ENCODE measurements at regions not wholly inside any gene's neighbourhood (a gene's known extent, or its start where the extent isn't known, plus 50 kb on each side); places are given as distances from the start of the nearest gene placed in this dataset.

DNA sequence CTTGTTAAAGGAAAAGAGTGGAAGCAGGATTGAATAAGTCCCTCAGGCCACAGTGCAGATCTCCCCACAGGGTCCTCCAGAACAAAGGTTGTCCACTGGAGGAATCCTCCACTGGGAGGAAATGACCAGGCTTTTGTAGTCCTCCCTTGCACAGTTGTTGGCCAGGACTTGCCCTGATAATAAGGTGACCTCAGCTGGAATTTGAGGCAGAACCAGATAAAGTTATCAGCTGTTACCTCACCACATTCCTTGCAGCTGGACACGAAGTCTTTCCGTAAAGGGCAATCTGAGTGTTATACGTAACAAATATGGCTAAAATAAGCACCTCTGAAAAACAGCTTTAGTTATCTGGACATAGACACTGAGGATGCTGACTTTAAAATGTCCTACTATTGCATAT is 83.5 kb upstream of the NAALADL2 start:
- H3K36me3 Mint-ChIP-seq (ENCODE audit: low read depth), result peaks cover 18% of the 10 kb centered on the region
- peak overlapping the region; percentile 78 for H3K27ac Mint-ChIP-seq
- H3K4me1 Mint-ChIP-seq (ENCODE audit: low read depth), result peaks cover 34% of the 10 kb centered on the region
- H3K27me3 Mint-ChIP-seq (ENCODE audit: insufficient read depth), result no peaks in the 10 kb centered on the region; the same call in 1 of the 2 replicates
- DNase-seq, result no peak
- TF ChIP-seq, protein P1, sequence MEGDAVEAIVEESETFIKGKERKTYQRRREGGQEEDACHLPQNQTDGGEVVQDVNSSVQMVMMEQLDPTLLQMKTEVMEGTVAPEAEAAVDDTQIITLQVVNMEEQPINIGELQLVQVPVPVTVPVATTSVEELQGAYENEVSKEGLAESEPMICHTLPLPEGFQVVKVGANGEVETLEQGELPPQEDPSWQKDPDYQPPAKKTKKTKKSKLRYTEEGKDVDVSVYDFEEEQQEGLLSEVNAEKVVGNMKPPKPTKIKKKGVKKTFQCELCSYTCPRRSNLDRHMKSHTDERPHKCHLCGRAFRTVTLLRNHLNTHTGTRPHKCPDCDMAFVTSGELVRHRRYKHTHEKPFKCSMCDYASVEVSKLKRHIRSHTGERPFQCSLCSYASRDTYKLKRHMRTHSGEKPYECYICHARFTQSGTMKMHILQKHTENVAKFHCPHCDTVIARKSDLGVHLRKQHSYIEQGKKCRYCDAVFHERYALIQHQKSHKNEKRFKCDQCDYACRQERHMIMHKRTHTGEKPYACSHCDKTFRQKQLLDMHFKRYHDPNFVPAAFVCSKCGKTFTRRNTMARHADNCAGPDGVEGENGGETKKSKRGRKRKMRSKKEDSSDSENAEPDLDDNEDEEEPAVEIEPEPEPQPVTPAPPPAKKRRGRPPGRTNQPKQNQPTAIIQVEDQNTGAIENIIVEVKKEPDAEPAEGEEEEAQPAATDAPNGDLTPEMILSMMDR (IDR thresholded peaks at IDR 0.05), result no peak
- peaks cover 10% of the 10 kb centered on the region; the same call in 1 of the 2 replicates for H3K9me3 Mint-ChIP-seq
- peak overlapping the region; percentile 27; the same call in 1 of the 2 replicates for H3K4me3 Mint-ChIP-seq

DNA sequence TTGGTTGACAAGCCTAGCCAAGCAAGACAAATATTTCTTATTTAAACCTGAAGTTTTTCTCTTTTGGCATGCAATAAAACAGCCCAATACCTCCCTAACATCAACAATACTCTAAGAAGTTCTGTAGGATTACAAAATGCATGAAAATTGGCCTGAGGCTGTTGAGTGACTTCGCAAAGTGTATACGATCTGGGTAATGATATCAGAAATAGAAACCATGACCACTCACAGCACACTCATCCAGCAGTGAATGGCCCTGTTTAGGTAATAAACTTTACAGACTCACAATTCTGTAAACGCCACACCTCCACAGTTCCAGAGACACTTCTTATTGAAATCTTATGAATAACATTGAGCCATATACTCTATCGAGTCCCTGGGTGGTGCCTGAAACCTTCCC is 83.0 kb upstream of the NAALADL2 start:
- DNase-seq, result peak; percentile 75
- Mint-ChIP-seq H3K36me3 (ENCODE audit: low read depth) (peaks cover 23% of the 10 kb centered on the region), H3K9me3 (peaks cover 10% of the 10 kb centered on the region; the same call in 1 of the 2 replicates), H3K27ac (peak overlapping the region; percentile 78), H3K27me3 (ENCODE audit: insufficient read depth) (no peaks in the 10 kb centered on the region; the same call in 1 of the 2 replicates), H3K4me3 (peak overlapping the region; percentile 27; the same call in 1 of the 2 replicates), H3K4me1 (ENCODE audit: low read depth) (peaks cover 34% of the 10 kb centered on the region)
- TF ChIP-seq, protein P1 (IDR thresholded peaks at IDR 0.05), result no peak

DNA sequence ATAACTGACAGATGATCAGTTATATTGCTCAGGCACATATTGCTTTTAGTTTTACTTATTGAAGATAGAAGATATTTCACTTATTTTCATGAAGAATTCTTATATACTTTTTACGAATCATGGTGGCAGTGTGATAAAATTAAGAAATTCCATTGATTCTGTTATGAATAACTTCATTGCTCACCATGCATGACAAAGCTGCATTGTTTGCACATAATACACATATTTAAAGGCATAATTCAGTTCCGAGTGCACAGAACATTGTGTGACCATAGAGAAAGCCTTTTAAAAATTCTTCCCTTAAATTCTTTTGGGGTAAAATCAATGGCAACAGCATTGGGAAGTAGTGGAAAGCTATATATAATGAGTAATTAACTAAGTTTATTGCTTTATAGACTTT is 82.5 kb upstream of the NAALADL2 start:
- TF ChIP-seq, protein P1 (IDR thresholded peaks at IDR 0.05), result no peak
- Mint-ChIP-seq H3K27ac (peak overlapping the region; percentile 78), H3K4me1 (ENCODE audit: low read depth) (peaks cover 34% of the 10 kb centered on the region), H3K9me3 (peaks cover 10% of the 10 kb centered on the region; the same call in 1 of the 2 replicates), H3K4me3 (peak overlapping the region; percentile 27; the same call in 1 of the 2 replicates), H3K27me3 (ENCODE audit: insufficient read depth) (no peaks in the 10 kb centered on the region; the same call in 1 of the 2 replicates), H3K36me3 (ENCODE audit: low read depth) (peaks cover 28% of the 10 kb centered on the region)
- no peak for DNase-seq

DNA sequence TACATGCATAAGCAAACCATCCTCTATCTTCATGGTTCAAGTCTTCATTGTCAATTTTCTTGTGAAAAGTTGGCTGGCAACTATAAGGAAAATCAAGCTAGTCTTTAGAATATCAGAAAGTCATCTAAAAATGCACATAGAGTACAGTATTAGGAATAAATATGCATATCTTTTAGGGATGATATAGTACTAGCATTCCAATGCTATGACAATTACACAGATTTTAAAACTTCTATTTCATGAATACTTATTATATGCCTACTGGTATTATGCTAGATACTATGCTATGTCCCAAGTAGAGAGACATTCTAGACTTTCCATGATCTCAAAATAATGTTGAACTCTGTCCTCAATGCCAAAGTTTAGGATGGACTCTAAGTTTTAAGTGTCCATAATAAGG is 81.3 kb upstream of the NAALADL2 start:
- Mint-ChIP-seq H3K27ac (peak overlapping the region; percentile 44), H3K36me3 (ENCODE audit: low read depth) (peaks cover 29% of the 10 kb centered on the region), H3K4me3 (no peak overlapping the region), H3K27me3 (ENCODE audit: insufficient read depth) (no peaks in the 10 kb centered on the region; the same call in 1 of the 2 replicates), H3K4me1 (ENCODE audit: low read depth) (peaks cover 34% of the 10 kb centered on the region), H3K9me3 (peaks cover 10% of the 10 kb centered on the region; the same call in 1 of the 2 replicates)
- TF ChIP-seq, protein P1 (IDR thresholded peaks at IDR 0.05), result no peak
- no peak for DNase-seq

DNA sequence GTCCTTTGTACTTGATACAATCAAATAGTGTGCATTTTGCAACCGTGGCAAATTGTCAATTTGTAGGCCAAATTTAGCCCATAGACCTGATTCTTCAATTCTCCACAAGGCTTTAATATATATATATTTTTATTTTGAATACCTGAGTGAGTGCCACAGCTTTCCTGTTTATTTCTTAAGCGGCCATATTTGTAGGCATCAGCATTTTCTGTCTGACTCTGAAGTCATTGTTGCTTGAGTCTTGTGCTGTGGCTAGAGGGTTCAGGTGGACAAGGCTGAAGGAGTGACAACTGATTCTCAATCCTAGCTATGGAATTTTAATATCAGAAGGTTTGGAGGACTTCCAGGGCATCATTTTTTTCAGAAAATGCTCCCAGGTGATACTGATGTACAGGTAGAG is 75.6 kb upstream of the NAALADL2 start:
- no peak for DNase-seq
- Mint-ChIP-seq H3K4me3 (no peak overlapping the region), H3K27ac (no peak overlapping the region), H3K4me1 (ENCODE audit: low read depth) (peaks cover 31% of the 10 kb centered on the region), H3K27me3 (ENCODE audit: insufficient read depth) (no peaks in the 10 kb centered on the region), H3K36me3 (ENCODE audit: low read depth) (peaks cover 24% of the 10 kb centered on the region), H3K9me3 (peaks cover 10% of the 10 kb centered on the region; the same call in 1 of the 2 replicates)
- TF ChIP-seq, protein P1 (IDR thresholded peaks at IDR 0.05), result no peak
